GM23338 (cell line): ENCODE measurements at regions not wholly inside any gene's neighbourhood (a gene's known extent, or its start where the extent isn't known, plus 50 kb on each side); places are given as distances from the start of the nearest gene placed in this dataset.

Source experiments
- ATAC-seq: fragments of 200-7000 bp; cut with Tn5 transposase; 3 replicates; pipeline ENCODE4 v1.9.1; 2020
- DNase-seq: peaks from one replicate; pipeline ENCODE4 v3.0.0-alpha.2; 2015; ENCODE audit warnings: low spot score
- H2AFZ ChIP-seq: fragments of 200-600 bp; sonication (generic); 2 replicates; pipeline ENCODE4 v1.8.0; 2016; ENCODE audit warnings: antibody characterized with exemption, mild to moderate bottlenecking, moderate library complexity
- H3F3A ChIP-seq: fragments of 200-600 bp; sonication (generic); replicated peaks from 2 replicates; pipeline ENCODE4 v1.8.0; 2017; ENCODE audit warnings: antibody characterized with exemption, mixed run types, low read depth
- H3K27ac ChIP-seq: fragments of 200-600 bp; sonication (generic); 2 replicates; pipeline ENCODE4 v1.6.1; 2016; ENCODE audit warnings: low read depth
- H3K27me3 ChIP-seq: fragments of 200-600 bp; sonication (generic); 2 replicates; pipeline ENCODE4 v1.8.0; 2016; ENCODE audit warnings: mild to moderate bottlenecking, mixed run types, moderate library complexity; ENCODE audit not compliant: insufficient read depth
- H3K36me3 ChIP-seq: fragments of 200-600 bp; sonication (generic); 2 replicates; pipeline ENCODE4 v1.8.0; 2016; ENCODE audit warnings: mild to moderate bottlenecking; ENCODE audit not compliant: insufficient read depth
- H3K4me1 ChIP-seq: fragments of 200-600 bp; sonication (generic); 2 replicates; pipeline ENCODE4 v1.8.0; 2016; ENCODE audit warnings: mild to moderate bottlenecking, moderate library complexity; ENCODE audit not compliant: insufficient read depth
- H3K4me2 ChIP-seq: fragments of 200-600 bp; sonication (generic); 2 replicates; pipeline ENCODE4 v1.7.1; 2017; ENCODE audit warnings: mixed run types
- H3K4me3 ChIP-seq: fragments of 200-600 bp; sonication (generic); 2 replicates; pipeline ENCODE4 v1.6.1; 2016; ENCODE audit warnings: mixed run types
- H3K79me2 ChIP-seq: fragments of 200-600 bp; sonication (generic); replicated peaks from 2 replicates; pipeline ENCODE4 v1.8.0; 2017; ENCODE audit warnings: mild to moderate bottlenecking; ENCODE audit not compliant: insufficient read depth
- H3K9me2 ChIP-seq: fragments of 200-600 bp; sonication (generic); 2 replicates; pipeline ENCODE4 v1.8.0; 2017; ENCODE audit not compliant: insufficient read depth
- H4K20me1 ChIP-seq: fragments of 200-600 bp; sonication (generic); replicated peaks from 2 replicates; pipeline ENCODE4 v1.8.0; 2017; ENCODE audit warnings: mild to moderate bottlenecking; ENCODE audit not compliant: insufficient read depth
- H3K27ac Mint-ChIP-seq: 2 replicates; pipeline ENCODE4 v1.8.0; 2020; ENCODE audit warnings: inconsistent platforms, mild to moderate bottlenecking, moderate library complexity, mixed read lengths
- H3K27me3 Mint-ChIP-seq: 3 replicates; pipeline ENCODE4 v1.8.0; 2022; ENCODE audit warnings: low read depth, mild to moderate bottlenecking, moderate library complexity, mixed read lengths, inconsistent platforms; ENCODE audit not compliant: insufficient read depth, poor library complexity
- H3K36me3 Mint-ChIP-seq: 3 replicates; pipeline ENCODE4 v1.8.0; 2021; ENCODE audit warnings: low read depth, mild to moderate bottlenecking, inconsistent platforms, moderate library complexity, mixed read lengths
- H3K4me1 Mint-ChIP-seq: 3 replicates; pipeline ENCODE4 v1.8.0; 2020; ENCODE audit warnings: mild to moderate bottlenecking, inconsistent platforms, mixed read lengths
- H3K4me3 Mint-ChIP-seq: 3 replicates; pipeline ENCODE4 v1.8.0; 2021; ENCODE audit warnings: moderate library complexity, mild to moderate bottlenecking, inconsistent platforms, mixed read lengths
- H3K9me3 Mint-ChIP-seq: 3 replicates; pipeline ENCODE4 v1.8.0; 2020; ENCODE audit warnings: moderate library complexity, mild to moderate bottlenecking, inconsistent platforms, mixed read lengths
- CREB1 ChIP-seq: fragments of 250-450 bp; sonication (Bioruptor Pico); IDR thresholded peaks from 2 replicates; pipeline ENCODE4 v1.5.0; 2020; ENCODE audit warnings: low read depth, mild to moderate bottlenecking, moderate library complexity
- EZH2 ChIP-seq: fragments of 200-600 bp; sonication (generic); IDR thresholded peaks from one replicate; pipeline ENCODE4 v1.8.0; 2017; ENCODE audit warnings: antibody characterized with exemption, mild to moderate bottlenecking, low read depth; ENCODE audit not compliant: unreplicated experiment
- EZH2phosphoT487 ChIP-seq: fragments of 200-600 bp; sonication (generic); IDR thresholded peaks from one replicate; pipeline ENCODE4 v1.8.1; 2018; ENCODE audit warnings: antibody characterized with exemption; ENCODE audit not compliant: unreplicated experiment
- JUNB ChIP-seq: IDR thresholded peaks from one replicate; pipeline ENCODE4 v1.6.1; 2016; ENCODE audit warnings: antibody characterized with exemption; ENCODE audit not compliant: unreplicated experiment
- NANOG ChIP-seq: IDR thresholded peaks from 2 replicates; pipeline ENCODE4 v1.6.1; 2016; ENCODE audit warnings: antibody characterized with exemption, borderline replicate concordance
- POLR2AphosphoS5 ChIP-seq: IDR thresholded peaks from 2 replicates; pipeline ENCODE4 v1.6.1; 2016; ENCODE audit warnings: antibody characterized with exemption, low read depth
- STAT1 ChIP-seq: IDR thresholded peaks from one replicate; pipeline ENCODE4 v1.6.1; 2016; ENCODE audit warnings: antibody characterized with exemption; ENCODE audit not compliant: unreplicated experiment
- ZNF114 ChIP-seq: fragments of 250-450 bp; sonication (Bioruptor Pico); IDR thresholded peaks from 2 replicates; pipeline ENCODE4 v1.5.0; 2020; ENCODE audit warnings: mild to moderate bottlenecking, moderate library complexity
- ZNF331 ChIP-seq: fragments of 250-450 bp; sonication (Bioruptor Pico); IDR thresholded peaks from 2 replicates; pipeline ENCODE4 v1.5.0; 2020; ENCODE audit warnings: low read depth, mild to moderate bottlenecking, moderate library complexity
- TF ChIP-seq, protein P1 (sequence below): IDR thresholded peaks from 2 replicates; pipeline ENCODE4 v1.6.1; 2016; ENCODE audit warnings: antibody characterized with exemption
- TF ChIP-seq, protein P2 (sequence below), 2 experiments: fragments of 200-600 bp in 1 of 2; sonication (generic) in 1 of 2; conservative IDR thresholded peaks; 2 replicates each; pipeline versions ENCODE4 v1.5.1 to v1.6.1; 2016 to 2017; ENCODE audit warnings: antibody characterized with exemption in 2 of 2, low read depth in 2 of 2, mild to moderate bottlenecking in 2 of 2, moderate library complexity in 1 of 2
- TF ChIP-seq, protein P3 (sequence below): IDR thresholded peaks from one replicate; pipeline ENCODE4 v1.6.1; 2018; ENCODE audit warnings: antibody characterized with exemption; ENCODE audit not compliant: unreplicated experiment
- TF ChIP-seq, protein P4 (sequence below): fragments of 250-450 bp; sonication (Bioruptor Pico); IDR thresholded peaks from 2 replicates; pipeline ENCODE4 v1.5.0; 2020; ENCODE audit warnings: mild to moderate bottlenecking, moderate library complexity

DNA sequence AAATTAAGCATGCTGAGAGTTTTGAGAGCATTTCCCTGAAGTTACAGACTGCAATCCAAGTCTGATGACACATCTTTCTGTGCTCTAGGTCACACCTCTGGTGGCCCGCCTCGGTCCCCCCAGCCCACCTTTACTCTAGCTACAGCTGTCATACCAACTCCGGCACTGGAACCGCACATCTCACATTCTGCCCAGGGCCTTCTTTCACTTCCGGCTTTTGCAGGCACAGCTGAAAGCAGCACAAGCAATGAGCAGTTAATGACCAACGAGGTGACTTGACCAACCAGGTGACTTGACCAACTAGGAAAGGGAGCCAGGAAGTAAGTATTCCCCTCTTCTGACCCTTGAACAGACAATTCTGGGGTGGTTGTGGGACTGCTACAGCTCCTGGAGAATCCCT lies 88.6 kb upstream of the MOCS1 start:
- no peaks in the 10 kb centered on the region for H3K4me1 ChIP-seq
- H3K27me3 Mint-ChIP-seq, result peaks cover 4% of the 10 kb centered on the region
- no peaks in the 10 kb centered on the region for H3K36me3 ChIP-seq
- no peaks in the 10 kb centered on the region for H3K79me2 ChIP-seq
- no peaks in the 10 kb centered on the region for H3K36me3 Mint-ChIP-seq
- no peaks in the 10 kb centered on the region for H3K27me3 ChIP-seq
- H3K4me2 ChIP-seq, result no peak overlapping the region
- ATAC-seq (no peak), DNase-seq (no peak)
- H2AFZ ChIP-seq, result no peak overlapping the region
- H3K9me2 ChIP-seq, result peaks cover 16% of the 10 kb centered on the region; the same call in 1 of the 2 replicates
- no peak overlapping the region for H3K27ac Mint-ChIP-seq
- 0 out of 3 replicates have a peak, but pooled peaks cover 3% of the 10 kb centered on the region for H3K4me1 Mint-ChIP-seq
- no peaks in the 10 kb centered on the region for H3F3A ChIP-seq
- TF ChIP-seq, protein P1, sequence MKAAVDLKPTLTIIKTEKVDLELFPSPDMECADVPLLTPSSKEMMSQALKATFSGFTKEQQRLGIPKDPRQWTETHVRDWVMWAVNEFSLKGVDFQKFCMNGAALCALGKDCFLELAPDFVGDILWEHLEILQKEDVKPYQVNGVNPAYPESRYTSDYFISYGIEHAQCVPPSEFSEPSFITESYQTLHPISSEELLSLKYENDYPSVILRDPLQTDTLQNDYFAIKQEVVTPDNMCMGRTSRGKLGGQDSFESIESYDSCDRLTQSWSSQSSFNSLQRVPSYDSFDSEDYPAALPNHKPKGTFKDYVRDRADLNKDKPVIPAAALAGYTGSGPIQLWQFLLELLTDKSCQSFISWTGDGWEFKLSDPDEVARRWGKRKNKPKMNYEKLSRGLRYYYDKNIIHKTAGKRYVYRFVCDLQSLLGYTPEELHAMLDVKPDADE, result no peak
- TF ChIP-seq, protein P2, sequence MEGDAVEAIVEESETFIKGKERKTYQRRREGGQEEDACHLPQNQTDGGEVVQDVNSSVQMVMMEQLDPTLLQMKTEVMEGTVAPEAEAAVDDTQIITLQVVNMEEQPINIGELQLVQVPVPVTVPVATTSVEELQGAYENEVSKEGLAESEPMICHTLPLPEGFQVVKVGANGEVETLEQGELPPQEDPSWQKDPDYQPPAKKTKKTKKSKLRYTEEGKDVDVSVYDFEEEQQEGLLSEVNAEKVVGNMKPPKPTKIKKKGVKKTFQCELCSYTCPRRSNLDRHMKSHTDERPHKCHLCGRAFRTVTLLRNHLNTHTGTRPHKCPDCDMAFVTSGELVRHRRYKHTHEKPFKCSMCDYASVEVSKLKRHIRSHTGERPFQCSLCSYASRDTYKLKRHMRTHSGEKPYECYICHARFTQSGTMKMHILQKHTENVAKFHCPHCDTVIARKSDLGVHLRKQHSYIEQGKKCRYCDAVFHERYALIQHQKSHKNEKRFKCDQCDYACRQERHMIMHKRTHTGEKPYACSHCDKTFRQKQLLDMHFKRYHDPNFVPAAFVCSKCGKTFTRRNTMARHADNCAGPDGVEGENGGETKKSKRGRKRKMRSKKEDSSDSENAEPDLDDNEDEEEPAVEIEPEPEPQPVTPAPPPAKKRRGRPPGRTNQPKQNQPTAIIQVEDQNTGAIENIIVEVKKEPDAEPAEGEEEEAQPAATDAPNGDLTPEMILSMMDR (conservative IDR thresholded peaks at IDR 0.05; ENCODE audit: low read depth in 2 of 2), result no peak
- TF ChIP-seq EZH2 (no peak), ZNF331 (CRISPR knock-in tag) (no peak), STAT1 (no peak), POLR2AphosphoS5 (no peak), JUNB (no peak), EZH2phosphoT487 (no peak), ZNF114 (CRISPR knock-in tag) (no peak), CREB1 (CRISPR knock-in tag) (no peak), NANOG (no peak)
- TF ChIP-seq, protein P3, sequence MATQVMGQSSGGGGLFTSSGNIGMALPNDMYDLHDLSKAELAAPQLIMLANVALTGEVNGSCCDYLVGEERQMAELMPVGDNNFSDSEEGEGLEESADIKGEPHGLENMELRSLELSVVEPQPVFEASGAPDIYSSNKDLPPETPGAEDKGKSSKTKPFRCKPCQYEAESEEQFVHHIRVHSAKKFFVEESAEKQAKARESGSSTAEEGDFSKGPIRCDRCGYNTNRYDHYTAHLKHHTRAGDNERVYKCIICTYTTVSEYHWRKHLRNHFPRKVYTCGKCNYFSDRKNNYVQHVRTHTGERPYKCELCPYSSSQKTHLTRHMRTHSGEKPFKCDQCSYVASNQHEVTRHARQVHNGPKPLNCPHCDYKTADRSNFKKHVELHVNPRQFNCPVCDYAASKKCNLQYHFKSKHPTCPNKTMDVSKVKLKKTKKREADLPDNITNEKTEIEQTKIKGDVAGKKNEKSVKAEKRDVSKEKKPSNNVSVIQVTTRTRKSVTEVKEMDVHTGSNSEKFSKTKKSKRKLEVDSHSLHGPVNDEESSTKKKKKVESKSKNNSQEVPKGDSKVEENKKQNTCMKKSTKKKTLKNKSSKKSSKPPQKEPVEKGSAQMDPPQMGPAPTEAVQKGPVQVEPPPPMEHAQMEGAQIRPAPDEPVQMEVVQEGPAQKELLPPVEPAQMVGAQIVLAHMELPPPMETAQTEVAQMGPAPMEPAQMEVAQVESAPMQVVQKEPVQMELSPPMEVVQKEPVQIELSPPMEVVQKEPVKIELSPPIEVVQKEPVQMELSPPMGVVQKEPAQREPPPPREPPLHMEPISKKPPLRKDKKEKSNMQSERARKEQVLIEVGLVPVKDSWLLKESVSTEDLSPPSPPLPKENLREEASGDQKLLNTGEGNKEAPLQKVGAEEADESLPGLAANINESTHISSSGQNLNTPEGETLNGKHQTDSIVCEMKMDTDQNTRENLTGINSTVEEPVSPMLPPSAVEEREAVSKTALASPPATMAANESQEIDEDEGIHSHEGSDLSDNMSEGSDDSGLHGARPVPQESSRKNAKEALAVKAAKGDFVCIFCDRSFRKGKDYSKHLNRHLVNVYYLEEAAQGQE, result no peak
- TF ChIP-seq, protein P4, sequence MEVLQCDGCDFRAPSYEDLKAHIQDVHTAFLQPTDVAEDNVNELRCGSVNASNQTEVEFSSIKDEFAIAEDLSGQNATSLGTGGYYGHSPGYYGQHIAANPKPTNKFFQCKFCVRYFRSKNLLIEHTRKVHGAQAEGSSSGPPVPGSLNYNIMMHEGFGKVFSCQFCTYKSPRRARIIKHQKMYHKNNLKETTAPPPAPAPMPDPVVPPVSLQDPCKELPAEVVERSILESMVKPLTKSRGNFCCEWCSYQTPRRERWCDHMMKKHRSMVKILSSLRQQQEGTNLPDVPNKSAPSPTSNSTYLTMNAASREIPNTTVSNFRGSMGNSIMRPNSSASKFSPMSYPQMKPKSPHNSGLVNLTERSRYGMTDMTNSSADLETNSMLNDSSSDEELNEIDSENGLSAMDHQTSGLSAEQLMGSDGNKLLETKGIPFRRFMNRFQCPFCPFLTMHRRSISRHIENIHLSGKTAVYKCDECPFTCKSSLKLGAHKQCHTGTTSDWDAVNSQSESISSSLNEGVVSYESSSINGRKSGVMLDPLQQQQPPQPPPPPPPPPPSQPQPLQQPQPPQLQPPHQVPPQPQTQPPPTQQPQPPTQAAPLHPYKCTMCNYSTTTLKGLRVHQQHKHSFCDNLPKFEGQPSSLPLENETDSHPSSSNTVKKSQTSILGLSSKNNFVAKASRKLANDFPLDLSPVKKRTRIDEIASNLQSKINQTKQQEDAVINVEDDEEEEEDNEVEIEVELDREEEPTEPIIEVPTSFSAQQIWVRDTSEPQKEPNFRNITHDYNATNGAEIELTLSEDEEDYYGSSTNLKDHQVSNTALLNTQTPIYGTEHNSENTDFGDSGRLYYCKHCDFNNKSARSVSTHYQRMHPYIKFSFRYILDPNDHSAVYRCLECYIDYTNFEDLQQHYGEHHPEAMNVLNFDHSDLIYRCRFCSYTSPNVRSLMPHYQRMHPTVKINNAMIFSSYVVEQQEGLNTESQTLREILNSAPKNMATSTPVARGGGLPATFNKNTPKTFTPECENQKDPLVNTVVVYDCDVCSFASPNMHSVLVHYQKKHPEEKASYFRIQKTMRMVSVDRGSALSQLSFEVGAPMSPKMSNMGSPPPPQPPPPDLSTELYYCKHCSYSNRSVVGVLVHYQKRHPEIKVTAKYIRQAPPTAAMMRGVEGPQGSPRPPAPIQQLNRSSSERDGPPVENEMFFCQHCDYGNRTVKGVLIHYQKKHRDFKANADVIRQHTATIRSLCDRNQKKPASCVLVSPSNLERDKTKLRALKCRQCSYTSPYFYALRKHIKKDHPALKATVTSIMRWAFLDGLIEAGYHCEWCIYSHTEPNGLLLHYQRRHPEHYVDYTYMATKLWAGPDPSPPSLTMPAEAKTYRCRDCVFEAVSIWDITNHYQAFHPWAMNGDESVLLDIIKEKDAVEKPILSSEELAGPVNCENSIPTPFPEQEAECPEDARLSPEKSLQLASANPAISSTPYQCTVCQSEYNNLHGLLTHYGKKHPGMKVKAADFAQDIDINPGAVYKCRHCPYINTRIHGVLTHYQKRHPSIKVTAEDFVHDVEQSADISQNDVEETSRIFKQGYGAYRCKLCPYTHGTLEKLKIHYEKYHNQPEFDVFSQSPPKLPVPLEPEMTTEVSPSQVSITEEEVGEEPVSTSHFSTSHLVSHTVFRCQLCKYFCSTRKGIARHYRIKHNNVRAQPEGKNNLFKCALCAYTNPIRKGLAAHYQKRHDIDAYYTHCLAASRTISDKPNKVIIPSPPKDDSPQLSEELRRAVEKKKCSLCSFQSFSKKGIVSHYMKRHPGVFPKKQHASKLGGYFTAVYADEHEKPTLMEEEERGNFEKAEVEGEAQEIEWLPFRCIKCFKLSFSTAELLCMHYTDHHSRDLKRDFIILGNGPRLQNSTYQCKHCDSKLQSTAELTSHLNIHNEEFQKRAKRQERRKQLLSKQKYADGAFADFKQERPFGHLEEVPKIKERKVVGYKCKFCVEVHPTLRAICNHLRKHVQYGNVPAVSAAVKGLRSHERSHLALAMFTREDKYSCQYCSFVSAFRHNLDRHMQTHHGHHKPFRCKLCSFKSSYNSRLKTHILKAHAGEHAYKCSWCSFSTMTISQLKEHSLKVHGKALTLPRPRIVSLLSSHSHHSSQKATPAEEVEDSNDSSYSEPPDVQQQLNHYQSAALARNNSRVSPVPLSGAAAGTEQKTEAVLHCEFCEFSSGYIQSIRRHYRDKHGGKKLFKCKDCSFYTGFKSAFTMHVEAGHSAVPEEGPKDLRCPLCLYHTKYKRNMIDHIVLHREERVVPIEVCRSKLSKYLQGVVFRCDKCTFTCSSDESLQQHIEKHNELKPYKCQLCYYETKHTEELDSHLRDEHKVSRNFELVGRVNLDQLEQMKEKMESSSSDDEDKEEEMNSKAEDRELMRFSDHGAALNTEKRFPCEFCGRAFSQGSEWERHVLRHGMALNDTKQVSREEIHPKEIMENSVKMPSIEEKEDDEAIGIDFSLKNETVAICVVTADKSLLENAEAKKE (CRISPR knock-in tag), result no peak
- H4K20me1 ChIP-seq, result no peaks in the 10 kb centered on the region
- no peak overlapping the region for H3K4me3 ChIP-seq
- H3K27ac ChIP-seq, result no peak overlapping the region
- no peaks in the 10 kb centered on the region for H3K9me3 Mint-ChIP-seq
- H3K4me3 Mint-ChIP-seq, result no peak overlapping the region
